HG03571 (cell line): ENCODE measurements at regions not wholly inside any gene's neighbourhood (a gene's known extent, or its start where the extent isn't known, plus 50 kb on each side); places are given as distances from the start of the nearest gene placed in this dataset.
"Not testable (repeated sequence)": the region's sequence is repeated elsewhere in the genome, so short reads cannot be mapped to it uniquely, and the experiment has no call there.

Experiments used
- ATAC-seq: cut with Tn5 transposase; IDR thresholded peaks from one replicate; pipeline ENCODE4 v1.9.1; 2021; ENCODE audit not compliant: unreplicated experiment

- no peak for ATAC-seq
Measured at GRCh38 chr11:92045301-92045700, 179.3 kb upstream of the FAT3 start.

GRCh38 chr11:92035488-92035887, 189.1 kb upstream of the FAT3 start:
- ATAC-seq = no peak

DNA sequence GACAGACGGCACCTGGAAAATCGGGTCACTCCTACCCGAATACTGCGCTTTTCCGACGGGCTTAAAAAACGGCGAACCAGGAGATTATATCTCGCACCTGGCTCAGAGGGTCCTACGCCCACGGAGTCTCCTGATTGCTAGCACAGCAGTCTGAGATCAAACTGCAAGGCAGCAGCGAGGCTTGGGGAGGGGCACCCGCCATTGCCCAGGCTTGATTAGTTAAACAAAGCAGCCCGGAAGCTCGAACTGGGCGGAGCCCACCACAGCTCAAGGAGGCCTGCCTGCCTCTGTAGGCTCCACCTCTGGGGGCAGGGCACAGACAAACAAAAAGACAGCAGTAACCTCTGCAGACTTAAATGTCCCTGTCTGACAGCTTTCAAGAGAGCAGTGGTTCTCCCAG, 197.5 kb upstream of the FAT3 start:
- not testable (repeated sequence) for ATAC-seq

GRCh38 chr11:92026664-92027063, 198.0 kb upstream of the FAT3 start:
- ATAC-seq = no peak

DNA sequence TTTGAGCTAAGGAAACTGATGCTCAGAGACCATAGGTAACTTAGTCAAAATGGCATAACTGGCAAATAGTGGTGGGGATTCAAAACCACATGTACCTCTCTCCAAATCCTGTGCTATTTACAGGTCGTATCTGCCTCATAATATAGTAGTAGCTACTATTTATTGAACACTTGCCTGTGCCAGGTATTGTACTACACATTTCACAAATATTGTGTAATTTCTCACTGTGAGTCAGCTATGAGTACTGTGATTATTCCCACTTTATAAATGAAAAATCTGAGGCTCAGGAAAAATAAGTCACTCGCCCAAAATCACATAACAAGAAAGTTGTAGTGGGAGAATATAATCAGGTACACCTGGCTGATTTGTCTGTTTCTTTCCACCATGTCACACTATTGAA, 199.8 kb upstream of the FAT3 start:
- no peak for ATAC-seq

GRCh38 chr11:92022499-92022898, 202.1 kb upstream of the FAT3 start:
- no peak for ATAC-seq

- no peak for ATAC-seq
Measured at GRCh38 chr11:92018332-92018731, 206.3 kb upstream of the FAT3 start.

DNA sequence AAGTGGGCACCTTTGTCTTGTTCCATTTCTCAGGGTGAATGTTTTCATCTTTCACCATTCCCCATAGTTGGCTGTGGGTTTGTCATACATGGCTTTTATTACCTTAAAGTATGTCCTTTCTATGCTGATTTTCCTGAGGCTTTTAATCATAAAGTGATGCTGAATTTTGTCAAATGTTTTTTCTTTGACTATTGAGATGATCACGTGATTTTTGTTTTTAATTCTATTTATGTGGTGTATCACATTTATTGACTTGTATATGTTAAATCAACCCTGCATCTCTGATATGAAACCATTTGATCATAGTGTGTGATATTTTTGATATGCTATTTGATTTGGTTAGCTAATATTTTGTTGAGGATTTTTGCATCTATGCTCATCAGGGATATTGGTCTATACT, 216.4 kb upstream of the FAT3 start:
- ATAC-seq = no peak

DNA sequence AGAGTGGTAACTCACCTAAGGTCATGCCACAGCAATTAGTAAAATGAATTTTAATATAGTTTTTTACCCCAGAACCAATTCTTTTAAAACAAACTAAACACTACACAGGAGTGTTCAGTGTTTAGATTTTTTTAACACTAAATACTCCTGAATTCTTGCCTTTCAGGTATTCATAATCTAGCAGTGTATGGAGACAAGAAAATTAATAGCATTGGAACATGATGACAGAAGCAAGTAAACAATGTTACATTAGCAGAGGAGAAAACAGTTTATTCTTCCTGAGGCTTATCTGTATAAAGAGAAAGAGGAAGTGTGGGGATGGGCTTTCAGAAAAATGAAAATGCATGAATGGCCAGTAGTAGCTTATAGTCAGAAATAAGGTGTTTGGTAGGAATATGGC, 222.1 kb upstream of the FAT3 start:
- no peak for ATAC-seq

DNA sequence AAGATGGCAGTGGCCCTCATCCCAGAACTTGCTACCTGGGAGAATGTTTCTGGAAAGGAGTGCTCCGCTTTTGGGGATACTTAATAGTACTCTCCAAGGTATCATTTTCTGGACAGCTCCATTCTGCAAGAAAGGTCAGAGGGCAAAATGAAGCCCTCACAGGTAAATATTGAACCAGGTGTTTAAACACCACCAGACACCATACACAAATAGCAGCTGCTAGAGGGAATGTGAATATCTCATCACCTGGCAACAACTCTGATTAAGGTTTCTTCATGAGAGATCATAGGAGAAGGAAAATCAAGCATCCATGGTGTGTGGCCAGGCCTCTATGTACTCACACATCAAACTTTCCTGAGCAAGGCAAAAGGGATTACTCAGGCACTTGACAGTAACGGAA, 226.1 kb upstream of the FAT3 start:
- ATAC-seq = no peak

DNA sequence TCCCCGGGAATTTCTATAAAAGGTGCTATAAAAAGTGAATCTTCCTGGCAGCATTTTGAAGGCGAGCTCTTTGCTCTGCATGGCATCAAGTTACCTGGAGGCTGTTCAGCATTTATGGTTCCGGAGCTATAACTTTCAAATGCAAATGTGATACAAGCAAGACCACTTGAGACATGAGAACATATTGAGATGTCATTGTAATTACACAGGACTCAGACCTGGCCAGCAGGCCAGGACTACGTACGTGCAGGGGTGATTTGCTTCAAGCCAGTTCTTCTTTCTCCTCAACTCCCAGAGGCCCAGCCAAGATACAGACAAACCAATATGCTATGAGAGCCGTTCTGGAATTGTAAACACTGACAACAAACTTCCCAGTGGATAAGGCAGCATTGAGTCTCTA, 227.4 kb upstream of the FAT3 start:
- no peak for ATAC-seq

DNA sequence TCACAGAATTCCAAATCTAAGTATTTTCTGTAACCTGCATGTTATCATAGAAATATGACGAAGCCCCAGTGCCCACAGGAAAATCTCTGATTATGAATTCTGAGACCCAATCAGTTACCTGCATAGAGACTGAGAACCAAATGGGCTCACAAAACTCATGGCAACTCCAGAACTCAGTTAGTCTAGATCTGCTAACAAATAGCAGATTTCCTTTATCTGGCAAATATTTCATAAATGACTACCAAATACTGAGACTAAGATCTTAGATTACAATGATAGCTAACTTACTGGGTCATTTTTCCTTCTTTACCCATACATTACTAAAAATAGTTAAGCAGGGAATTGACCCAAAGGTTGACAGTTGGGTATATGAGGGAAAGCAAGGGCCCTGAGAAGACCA, 228.1 kb upstream of the FAT3 start:
- no peak for ATAC-seq

GRCh38 chr11:91988443-91988842, 236.2 kb upstream of the FAT3 start:
- not testable (repeated sequence) for ATAC-seq

DNA sequence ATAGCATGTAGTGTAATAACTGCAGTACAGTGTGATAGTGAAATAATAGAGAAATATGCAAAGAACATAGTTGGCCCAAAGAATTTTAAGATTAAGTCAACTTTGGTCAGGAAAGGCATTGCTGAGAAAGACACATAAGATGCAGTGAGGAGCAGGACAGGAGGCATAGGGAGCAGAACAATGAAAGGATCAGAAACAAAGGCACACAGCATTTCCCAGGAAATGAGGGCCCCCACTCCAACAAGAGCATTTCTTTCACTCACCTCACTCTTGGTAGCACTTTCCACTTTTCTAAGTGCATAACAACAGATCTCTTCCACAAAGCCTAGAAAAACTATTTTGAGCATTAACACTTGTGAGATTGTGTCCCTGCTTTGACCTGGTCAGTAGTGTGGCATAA, 238.4 kb upstream of the FAT3 start:
- no peak for ATAC-seq

- ATAC-seq = no peak
Measured at GRCh38 chr11:91984033-91984584, 240.5 kb upstream of the FAT3 start.

DNA sequence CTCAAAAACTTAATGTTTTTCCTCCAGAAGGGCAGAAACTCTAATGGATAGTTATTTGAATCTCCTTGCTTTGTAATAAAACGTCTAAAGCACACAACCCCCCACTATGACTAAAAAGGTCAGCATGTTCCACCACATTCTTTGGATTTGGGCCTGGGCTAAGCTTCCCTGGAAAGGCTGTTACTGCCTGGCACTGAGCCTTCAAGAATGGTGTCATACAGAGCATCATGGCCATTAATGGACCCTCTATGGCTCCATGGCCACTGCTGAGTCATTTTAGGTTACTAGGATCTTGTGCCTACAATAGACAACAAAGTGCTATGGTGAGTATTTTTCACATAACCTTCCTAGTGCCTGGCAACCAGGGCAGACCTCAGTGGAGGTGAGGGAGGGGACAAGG, 242.6 kb upstream of the FAT3 start:
- ATAC-seq = no peak

GRCh38 chr11:91979775-91980174, 244.8 kb upstream of the FAT3 start:
- ATAC-seq = no peak

- no peak for ATAC-seq
Measured at GRCh38 chr11:91978747-91979146, 245.9 kb upstream of the FAT3 start.

DNA sequence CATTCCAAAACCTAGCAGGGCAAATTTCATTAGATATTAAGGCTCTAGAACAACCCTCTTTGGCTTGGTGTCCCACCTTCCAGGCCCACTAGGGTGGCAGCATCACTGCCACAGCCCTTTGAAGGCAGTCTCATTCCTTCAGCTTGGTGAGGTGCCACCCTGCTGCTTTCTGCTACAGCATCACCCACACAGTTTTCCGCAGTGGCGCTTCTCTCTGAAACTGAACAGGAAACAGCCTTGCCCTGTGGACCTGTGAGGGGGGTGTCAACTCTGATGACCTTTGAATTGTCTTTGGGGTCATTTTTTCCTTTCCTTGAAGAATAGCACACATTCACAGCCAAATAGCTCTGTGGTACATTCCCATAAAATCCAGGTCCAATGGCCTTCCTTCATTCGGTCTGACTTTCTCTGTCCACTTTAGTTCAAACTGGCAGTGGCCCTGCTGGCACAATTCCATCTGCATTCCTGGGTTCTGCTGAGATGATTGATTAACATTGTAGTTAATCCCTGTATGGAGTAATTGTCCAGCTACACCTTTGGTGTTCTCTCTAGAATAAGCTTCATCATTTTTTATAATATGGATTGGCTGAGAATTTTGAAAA, 251.9 kb upstream of the FAT3 start:
- no peak for ATAC-seq

- ATAC-seq = no peak
Measured at GRCh38 chr11:91970624-91971023, 254.0 kb upstream of the FAT3 start.

- ATAC-seq = no peak
Measured at GRCh38 chr11:91969486-91969885, 255.1 kb upstream of the FAT3 start.

GRCh38 chr11:91967691-91968045, 256.9 kb upstream of the FAT3 start:
- ATAC-seq = no peak

GRCh38 chr11:91967026-91967690, 257.5 kb upstream of the FAT3 start:
- no peak for ATAC-seq
